Chondrocyte (in vitro differentiated cells): ENCODE measurements at regions not wholly inside any gene's neighbourhood (a gene's known extent, or its start where the extent isn't known, plus 50 kb on each side); places are given as distances from the start of the nearest gene placed in this dataset.

Experiments used
- DNase-seq: peaks from one replicate; pipeline ENCODE4 v3.0.0; 2021; ENCODE audit warnings: mixed read lengths, low spot score
- H3K27ac Mint-ChIP-seq: one replicate; pipeline ENCODE4 v1.8.0; 2021; ENCODE audit warnings: mild to moderate bottlenecking, moderate library complexity, mixed read lengths; ENCODE audit not compliant: unreplicated experiment
- H3K27me3 Mint-ChIP-seq: 2 replicates; pipeline ENCODE4 v1.8.0; 2021; ENCODE audit warnings: low read depth, mixed read lengths
- H3K36me3 Mint-ChIP-seq: 2 replicates; pipeline ENCODE4 v1.8.0; 2021; ENCODE audit warnings: low read depth, mixed read lengths
- H3K4me1 Mint-ChIP-seq: 2 replicates; pipeline ENCODE4 v1.8.0; 2021; ENCODE audit warnings: low read depth, mild to moderate bottlenecking, mixed read lengths
- H3K4me3 Mint-ChIP-seq: one replicate; pipeline ENCODE4 v1.8.0; 2021; ENCODE audit warnings: mild to moderate bottlenecking, moderate library complexity, mixed read lengths; ENCODE audit not compliant: unreplicated experiment
- H3K9me3 Mint-ChIP-seq: 2 replicates; pipeline ENCODE4 v1.8.0; 2021; ENCODE audit warnings: low read depth, mixed read lengths
- TF ChIP-seq, protein P1 (sequence below): fragments of 200-600 bp; sonication (generic); IDR thresholded peaks from 2 replicates; pipeline ENCODE4 v1.5.0; 2021; ENCODE audit warnings: antibody characterized with exemption, mild to moderate bottlenecking, moderate library complexity

DNA sequence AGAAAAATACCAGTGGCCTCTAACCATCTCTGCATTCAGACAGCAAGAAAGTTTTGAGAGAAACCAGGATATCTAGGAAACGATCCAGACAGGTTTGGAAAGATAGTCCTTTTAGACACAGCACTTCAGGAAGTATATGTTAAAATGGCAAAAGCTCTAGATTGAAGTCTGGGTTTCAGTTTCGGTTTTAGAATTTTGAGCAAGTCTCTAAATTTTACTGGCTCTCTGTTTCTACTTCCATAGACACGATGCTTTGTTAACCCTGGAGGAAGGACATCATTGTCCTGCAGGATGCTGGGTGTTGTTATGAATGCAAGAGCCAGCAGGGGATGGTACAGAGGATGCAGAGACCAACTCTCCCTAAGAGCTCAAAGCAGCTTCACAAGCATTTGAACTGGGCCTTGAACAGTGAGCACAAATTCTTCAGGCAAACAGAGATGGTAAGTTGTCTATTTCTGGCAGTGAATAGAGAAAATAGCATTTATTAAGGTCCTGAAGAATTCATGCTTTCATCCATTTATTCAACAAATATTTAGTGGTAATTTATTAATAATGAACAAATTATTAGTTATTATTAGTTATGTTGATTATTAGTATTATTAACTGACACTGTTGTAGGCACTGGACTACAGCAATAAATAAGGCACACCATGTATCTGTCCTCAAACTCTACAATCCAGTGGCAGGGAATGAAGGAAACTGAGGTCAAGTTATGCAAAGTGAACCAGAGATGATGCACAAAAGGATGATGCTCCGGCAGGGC is 152.7 kb upstream of the NRP1 start:
- no peak for DNase-seq
- H3K27ac Mint-ChIP-seq, result no peak overlapping the region
- no peaks in the 10 kb centered on the region for H3K27me3 Mint-ChIP-seq

GRCh38 chr10:33485276-33485675 is 150.8 kb upstream of the NRP1 start:
- Mint-ChIP-seq H3K4me3 (no peak overlapping the region), H3K27me3 (no peaks in the 10 kb centered on the region), H3K4me1 (peaks cover 39% of the 10 kb centered on the region), H3K27ac (peak overlapping the region; percentile 19), H3K9me3 (no peaks in the 10 kb centered on the region), H3K36me3 (no peaks in the 10 kb centered on the region)
- no peak for DNase-seq
- TF ChIP-seq, protein P1, sequence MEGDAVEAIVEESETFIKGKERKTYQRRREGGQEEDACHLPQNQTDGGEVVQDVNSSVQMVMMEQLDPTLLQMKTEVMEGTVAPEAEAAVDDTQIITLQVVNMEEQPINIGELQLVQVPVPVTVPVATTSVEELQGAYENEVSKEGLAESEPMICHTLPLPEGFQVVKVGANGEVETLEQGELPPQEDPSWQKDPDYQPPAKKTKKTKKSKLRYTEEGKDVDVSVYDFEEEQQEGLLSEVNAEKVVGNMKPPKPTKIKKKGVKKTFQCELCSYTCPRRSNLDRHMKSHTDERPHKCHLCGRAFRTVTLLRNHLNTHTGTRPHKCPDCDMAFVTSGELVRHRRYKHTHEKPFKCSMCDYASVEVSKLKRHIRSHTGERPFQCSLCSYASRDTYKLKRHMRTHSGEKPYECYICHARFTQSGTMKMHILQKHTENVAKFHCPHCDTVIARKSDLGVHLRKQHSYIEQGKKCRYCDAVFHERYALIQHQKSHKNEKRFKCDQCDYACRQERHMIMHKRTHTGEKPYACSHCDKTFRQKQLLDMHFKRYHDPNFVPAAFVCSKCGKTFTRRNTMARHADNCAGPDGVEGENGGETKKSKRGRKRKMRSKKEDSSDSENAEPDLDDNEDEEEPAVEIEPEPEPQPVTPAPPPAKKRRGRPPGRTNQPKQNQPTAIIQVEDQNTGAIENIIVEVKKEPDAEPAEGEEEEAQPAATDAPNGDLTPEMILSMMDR, result no peak

More for the DNA sequence above, 152.7 kb upstream of the NRP1 start:
- H3K4me1 Mint-ChIP-seq, result peaks cover 39% of the 10 kb centered on the region
- H3K9me3 Mint-ChIP-seq, result no peaks in the 10 kb centered on the region
- no peak overlapping the region for H3K4me3 Mint-ChIP-seq
- H3K36me3 Mint-ChIP-seq, result no peaks in the 10 kb centered on the region
- TF ChIP-seq, protein P1, result peak; percentile 34

DNA sequence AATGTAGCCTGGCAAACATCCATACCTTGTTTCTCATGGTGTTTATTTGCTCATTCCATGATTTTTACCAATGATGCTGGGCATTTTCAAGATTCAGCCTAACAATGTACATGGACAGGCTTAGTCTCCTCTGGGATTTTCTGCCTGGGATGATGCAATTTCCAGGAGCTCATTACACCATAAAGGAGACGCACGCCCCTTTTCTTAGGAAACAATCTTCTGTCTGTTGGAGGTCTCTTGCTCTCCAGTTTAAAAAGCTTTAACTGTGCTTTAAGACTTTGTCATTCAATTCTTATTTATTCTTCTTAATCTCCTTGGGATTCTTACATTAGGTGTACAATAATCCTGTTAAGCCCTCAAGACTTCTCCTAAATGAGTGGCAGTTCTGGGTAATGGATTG is 150.3 kb upstream of the NRP1 start:
- peaks cover 39% of the 10 kb centered on the region for H3K4me1 Mint-ChIP-seq
- TF ChIP-seq, protein P1, result no peak
- no peak for DNase-seq
- H3K27me3 Mint-ChIP-seq, result no peaks in the 10 kb centered on the region
- H3K9me3 Mint-ChIP-seq, result no peaks in the 10 kb centered on the region
- no peak overlapping the region for H3K4me3 Mint-ChIP-seq
- peak overlapping the region; percentile 19 for H3K27ac Mint-ChIP-seq
- no peaks in the 10 kb centered on the region for H3K36me3 Mint-ChIP-seq

GRCh38 chr10:33483816-33484190 is 149.3 kb upstream of the NRP1 start:
- peak overlapping the region; percentile 5 for H3K27ac Mint-ChIP-seq
- TF ChIP-seq, protein P1, result no peak
- H3K4me1 Mint-ChIP-seq, result peaks cover 39% of the 10 kb centered on the region
- no peak overlapping the region for H3K4me3 Mint-ChIP-seq
- no peaks in the 10 kb centered on the region for H3K9me3 Mint-ChIP-seq
- H3K27me3 Mint-ChIP-seq, result no peaks in the 10 kb centered on the region
- H3K36me3 Mint-ChIP-seq, result no peaks in the 10 kb centered on the region
- no peak for DNase-seq

GRCh38 chr10:33483124-33483815 is 148.8 kb upstream of the NRP1 start:
- Mint-ChIP-seq H3K36me3 (no peaks in the 10 kb centered on the region), H3K4me3 (no peak overlapping the region), H3K27ac (peak overlapping the region; percentile 5), H3K27me3 (no peaks in the 10 kb centered on the region), H3K4me1 (peaks cover 39% of the 10 kb centered on the region), H3K9me3 (no peaks in the 10 kb centered on the region)
- DNase-seq, result no peak
- TF ChIP-seq, protein P1, result no peak
